GM12878 (cell line): ENCODE measurements at regions not wholly inside any gene's neighbourhood (a gene's known extent, or its start where the extent isn't known, plus 50 kb on each side); places are given as distances from the start of the nearest gene placed in this dataset.

Experiments
- ATAC-seq: fragments of 200-7000 bp; cut with Tn5 transposase; 3 replicates; pipeline ENCODE4 v1.9.1; 2020; ENCODE audit warnings: mild to moderate bottlenecking, moderate library complexity
- BruUV-seq: library from RNA; stranded (reverse); fragments of 400-500 nt; replicated peaks from 2 replicates; lab custom pipeline; 2021; lab: Mats Ljungman, UMichigan
- CTCF ChIA-PET: fragments of 300-600 bp; sonication (Branson Sonifier 250); formaldehyde crosslinking; extraction: SDS; loops from one replicate; lab custom pipeline; 2021; ENCODE audit warnings: inconsistent platforms; lab: Yijun Ruan, JAX
- POLR2A ChIA-PET: fragments of 350-600 bp; formaldehyde crosslinking; extraction: SDS; loops from one replicate; lab custom pipeline; 2021; ENCODE audit warnings: inconsistent platforms; lab: Charles Lee
- RAD21 ChIA-PET: fragments of 300-600 bp; sonication (Branson Sonifier 250); formaldehyde crosslinking; loops from one replicate; lab custom pipeline; 2023; ENCODE audit warnings: antibody characterized with exemption; ENCODE audit not compliant: unreplicated experiment; lab: Charles Lee
- SMC1A ChIA-PET: fragments of 300-600 bp; sonication (Branson Sonifier 250); formaldehyde crosslinking; loops from one replicate; lab custom pipeline; 2023; ENCODE audit not compliant: unreplicated experiment, uncharacterized antibody; lab: Charles Lee
- DNase-seq: peaks from one replicate; pipeline ENCODE4 v3.0.0-alpha.2; 2011; ENCODE audit warnings: low read depth, low spot score
- FAIRE-seq: peaks from 3 replicates; lab custom pipeline; 2011; peaks lifted over from hg19 to GRCh38; lab: Jason Lieb, UNC
- H2AFZ ChIP-seq: 2 replicates; pipeline ENCODE4 v1.6.0; 2011; ENCODE audit warnings: low read depth, low read length, control low read depth; ENCODE audit not compliant: control insufficient read depth
- H3K27ac ChIP-seq: 2 replicates; pipeline ENCODE4 v1.5.1; 2011; ENCODE audit warnings: control low read depth; ENCODE audit not compliant: control insufficient read depth, insufficient read depth
- H3K27me3 ChIP-seq, 2 experiments: replicated peaks in 1 of 2; 2 replicates each; pipeline versions ENCODE4 v1.6.0 to v1.6.1; 2011; ENCODE audit warnings: low read length in 1 of 2; ENCODE audit not compliant: control insufficient read depth in 2 of 2, insufficient read depth in 2 of 2
- H3K36me3 ChIP-seq, 2 experiments: 2 replicates each; pipeline ENCODE4 v1.5.1; 2011; ENCODE audit warnings: low read length in 1 of 2; ENCODE audit not compliant: control insufficient read depth in 2 of 2, insufficient read depth in 2 of 2
- H3K4me1 ChIP-seq: 2 replicates; pipeline ENCODE4 v1.6.1; 2011; ENCODE audit warnings: mild to moderate bottlenecking, low read length, moderate library complexity, mixed read lengths; ENCODE audit not compliant: control insufficient read depth, insufficient read depth
- H3K4me2 ChIP-seq: 2 replicates; pipeline ENCODE4 v1.6.0; 2011; ENCODE audit warnings: control low read depth; ENCODE audit not compliant: control insufficient read depth, insufficient read depth
- H3K4me3 ChIP-seq: fragments of 200-600 bp; sonication (generic); 2 replicates; pipeline ENCODE4 v1.5.1; 2016
- H3K79me2 ChIP-seq: 2 replicates; pipeline ENCODE4 v1.6.0; 2011; ENCODE audit warnings: low read length; ENCODE audit not compliant: control insufficient read depth, insufficient read depth
- H3K9ac ChIP-seq: 2 replicates; pipeline ENCODE4 v1.8.0; 2011; ENCODE audit warnings: low read length, control low read depth, mixed read lengths; ENCODE audit not compliant: control insufficient read depth, insufficient read depth
- H3K9me3 ChIP-seq: replicated peaks from 3 replicates; pipeline ENCODE4 v1.5.1; 2011; ENCODE audit warnings: mild to moderate bottlenecking, low read length; ENCODE audit not compliant: control insufficient read depth, insufficient read depth
- H4K20me1 ChIP-seq: 2 replicates; pipeline ENCODE4 v1.6.0; 2011; ENCODE audit not compliant: control insufficient read depth, insufficient read depth
- CBX3 ChIP-seq: fragments of 200-600 bp; sonication (generic); IDR thresholded peaks from 2 replicates; pipeline ENCODE4 v1.6.1; 2016; ENCODE audit warnings: low read depth, borderline replicate concordance
- CEBPB ChIP-seq, 2 experiments: fragments of 150-350 bp in 1 of 2; IDR thresholded peaks; 2 replicates each; pipeline ENCODE4 v1.6.1; 2012 to 2014; ENCODE audit warnings: low read depth in 2 of 2, low read length in 2 of 2, borderline replicate concordance in 1 of 2, inconsistent platforms in 1 of 2
- IRF4 ChIP-seq: IDR thresholded peaks from 2 replicates; pipeline ENCODE4 v1.6.1; 2011; ENCODE audit warnings: low read depth, low read length
- JUNB ChIP-seq: IDR thresholded peaks from 2 replicates; pipeline ENCODE4 v1.6.1; 2016; ENCODE audit warnings: antibody characterized with exemption, mild to moderate bottlenecking
- LARP7 ChIP-seq: fragments of 450-650 bp; IDR thresholded peaks from 2 replicates; pipeline ENCODE4 v1.6.1; 2017; ENCODE audit warnings: mild to moderate bottlenecking
- SP1 ChIP-seq: IDR thresholded peaks from one replicate; pipeline ENCODE4 v1.6.1; 2011; ENCODE audit warnings: low read depth, low read length
- STAT1 ChIP-seq: fragments of 450-650 bp; conservative IDR thresholded peaks from 2 replicates; pipeline ENCODE4 v1.6.1; 2014; ENCODE audit warnings: antibody characterized with exemption, mild to moderate bottlenecking
- TCF7 ChIP-seq: IDR thresholded peaks from 2 replicates; pipeline ENCODE4 v1.6.1; 2014; ENCODE audit warnings: antibody characterized with exemption, borderline replicate concordance
- ZNF274 ChIP-seq: IDR thresholded peaks from one replicate; pipeline ENCODE4 v1.8.0; 2011; ENCODE audit not compliant: insufficient read length, insufficient read depth
- WGBS: methylation state at CpG from one replicate; pipeline ENCODE4 v1.1.6; 2016; ENCODE audit warnings: low lambda C conversion rate; ENCODE audit not compliant: insufficient replicate concordance, insufficient coverage; ENCODE audit errors: missing lambda C conversion rate; 5-methylcytosine and 5-hydroxymethylcytosine counted together
- in situ Hi-C: fragments of 300-500 bp; cut with MboI; formaldehyde crosslinking; loops from 9 replicates; pipeline ENCODE4 v1.14.3; 2018; ENCODE audit warnings: mixed read lengths
- intact Hi-C: fragments of 100-400 bp; cut with micrococcal nuclease; formaldehyde crosslinking; loops from one replicate; pipeline ENCODE4 v1.14.2; 2022; ENCODE audit not compliant: unreplicated experiment
- TF ChIP-seq, protein P1 (sequence below): IDR thresholded peaks from 2 replicates; pipeline ENCODE4 v1.6.1; 2011; ENCODE audit warnings: mild to moderate bottlenecking, low read depth, low read length, moderate library complexity; ENCODE audit not compliant: insufficient replicate concordance
- TF ChIP-seq, protein P2 (sequence below): fragments of 450-650 bp; IDR thresholded peaks from 2 replicates; pipeline ENCODE4 v1.6.1; 2016; ENCODE audit warnings: mild to moderate bottlenecking
- TF ChIP-seq, protein P3 (sequence below): IDR thresholded peaks from 2 replicates; pipeline ENCODE4 v1.6.1; 2012; ENCODE audit warnings: low read depth, low read length, improper control_type of control experiment

DNA sequence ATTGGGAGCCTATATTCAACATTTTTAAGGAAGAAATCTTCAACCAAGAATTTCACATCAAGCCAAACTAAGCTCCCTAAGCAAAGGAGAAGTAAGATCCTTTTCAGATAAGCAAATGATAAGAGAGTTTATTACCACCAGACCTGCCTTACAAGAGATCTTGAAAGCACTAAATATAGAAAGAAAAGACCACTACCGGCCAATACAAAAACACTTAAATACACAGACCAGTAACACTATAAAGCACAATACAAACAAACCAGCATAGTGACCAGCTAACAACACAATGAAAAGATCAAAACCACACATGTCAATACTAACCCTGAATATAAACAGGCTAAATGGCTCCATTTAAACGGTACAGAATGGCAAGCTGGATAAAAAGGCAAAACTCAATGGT, 165.4 kb downstream of the MRPL39 start:
- no peak for ATAC-seq
- ChIA-PET CTCF (interaction anchor here (1.1 kb wide), 1 partner anchor 126 kb away, joined by 4 read pairs; no protein-coding TSS in a partner anchor), POLR2A (no interaction called here), SMC1A (interaction anchor here (0.7 to 1.8 kb wide), 2 partner anchors 11 to 14 kb away, joined by 4 to 6 read pairs; no protein-coding TSS in a partner anchor), RAD21 (interaction anchor here (1.0 kb wide), 1 partner anchor 19 kb away, joined by 3 read pairs; no protein-coding TSS in a partner anchor)
- Histone ChIP-seq H3K9me3 (no peaks in the 10 kb centered on the region; the same call in none of the 3 replicates), H3K4me3 (no peak overlapping the region), H3K27ac (no peak overlapping the region), H3K4me2 (no peak overlapping the region), H3K4me1 (no peaks in the 10 kb centered on the region), H3K9ac (no peak overlapping the region), H3K79me2 (no peaks in the 10 kb centered on the region), H3K27me3 (no peaks in the 10 kb centered on the region), H4K20me1 (no peaks in the 10 kb centered on the region), H3K36me3 (no peaks in the 10 kb centered on the region), H2AFZ (no peak overlapping the region)
- no peak for FAIRE-seq
- WGBS = 74% methylated on average over 2 of the region's 2 CpGs
- in situ Hi-C loops = no loop called here
- TF ChIP-seq, protein P1, sequence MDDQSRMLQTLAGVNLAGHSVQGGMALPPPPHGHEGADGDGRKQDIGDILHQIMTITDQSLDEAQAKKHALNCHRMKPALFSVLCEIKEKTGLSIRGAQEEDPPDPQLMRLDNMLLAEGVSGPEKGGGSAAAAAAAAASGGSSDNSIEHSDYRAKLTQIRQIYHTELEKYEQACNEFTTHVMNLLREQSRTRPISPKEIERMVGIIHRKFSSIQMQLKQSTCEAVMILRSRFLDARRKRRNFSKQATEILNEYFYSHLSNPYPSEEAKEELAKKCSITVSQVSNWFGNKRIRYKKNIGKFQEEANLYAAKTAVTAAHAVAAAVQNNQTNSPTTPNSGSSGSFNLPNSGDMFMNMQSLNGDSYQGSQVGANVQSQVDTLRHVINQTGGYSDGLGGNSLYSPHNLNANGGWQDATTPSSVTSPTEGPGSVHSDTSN = no peak
- TF ChIP-seq CEBPB (IDR thresholded peaks at IDR 0.05; ENCODE audit: borderline replicate concordance in 1 of 2, low read depth in 2 of 2, low read length in 2 of 2) = no peak
- no peak for TF ChIP-seq CBX3
- TF ChIP-seq IRF4 = no peak
- no peak for TF ChIP-seq ZNF274
- no peak for TF ChIP-seq STAT1
- TF ChIP-seq TCF7 = no peak
- TF ChIP-seq LARP7 = no peak
- TF ChIP-seq, protein P2, sequence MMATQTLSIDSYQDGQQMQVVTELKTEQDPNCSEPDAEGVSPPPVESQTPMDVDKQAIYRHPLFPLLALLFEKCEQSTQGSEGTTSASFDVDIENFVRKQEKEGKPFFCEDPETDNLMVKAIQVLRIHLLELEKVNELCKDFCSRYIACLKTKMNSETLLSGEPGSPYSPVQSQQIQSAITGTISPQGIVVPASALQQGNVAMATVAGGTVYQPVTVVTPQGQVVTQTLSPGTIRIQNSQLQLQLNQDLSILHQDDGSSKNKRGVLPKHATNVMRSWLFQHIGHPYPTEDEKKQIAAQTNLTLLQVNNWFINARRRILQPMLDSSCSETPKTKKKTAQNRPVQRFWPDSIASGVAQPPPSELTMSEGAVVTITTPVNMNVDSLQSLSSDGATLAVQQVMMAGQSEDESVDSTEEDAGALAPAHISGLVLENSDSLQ = no peak
- TF ChIP-seq, protein P3, sequence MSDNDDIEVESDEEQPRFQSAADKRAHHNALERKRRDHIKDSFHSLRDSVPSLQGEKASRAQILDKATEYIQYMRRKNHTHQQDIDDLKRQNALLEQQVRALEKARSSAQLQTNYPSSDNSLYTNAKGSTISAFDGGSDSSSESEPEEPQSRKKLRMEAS = no peak
- no peak for TF ChIP-seq JUNB
- TF ChIP-seq SP1 = no peak
- intact Hi-C loops = no loop called here
- no TSS peak for BruUV-seq
- no peak for DNase-seq
